SK-N-MC (cell line): ENCODE measurements at regions not wholly inside any gene's neighbourhood (a gene's known extent, or its start where the extent isn't known, plus 50 kb on each side); places are given as distances from the start of the nearest gene placed in this dataset.

Experiments used
- EZH2 ChIP-seq: fragments of 200-600 bp; sonication (generic); IDR thresholded peaks from one replicate; pipeline ENCODE4 v1.6.1; 2017; ENCODE audit warnings: antibody characterized with exemption
- FOXP2 ChIP-seq: optimal IDR thresholded peaks from 2 replicates; pipeline ENCODE3; 2011; ENCODE audit warnings: mild to moderate bottlenecking, moderate library complexity; ENCODE audit not compliant: insufficient read depth; ENCODE audit errors: extremely low read length, control extremely low read depth
- POLR2AphosphoS5 ChIP-seq: IDR thresholded peaks from 2 replicates; pipeline ENCODE4 v1.6.1; 2012; ENCODE audit warnings: mild to moderate bottlenecking, low read depth, low read length, borderline replicate concordance

GRCh38 chr1:57500136-57500830 is 76.4 kb upstream of the DAB1 start:
- no peak for TF ChIP-seq POLR2AphosphoS5
- TF ChIP-seq EZH2, result no peak
- TF ChIP-seq FOXP2, result no peak
